ENCODE measurements at regions not wholly inside any gene's neighbourhood (a gene's known extent, or its start where the extent isn't known, plus 50 kb on each side); places are given as distances from the start of the nearest gene placed in this dataset.

DNA sequence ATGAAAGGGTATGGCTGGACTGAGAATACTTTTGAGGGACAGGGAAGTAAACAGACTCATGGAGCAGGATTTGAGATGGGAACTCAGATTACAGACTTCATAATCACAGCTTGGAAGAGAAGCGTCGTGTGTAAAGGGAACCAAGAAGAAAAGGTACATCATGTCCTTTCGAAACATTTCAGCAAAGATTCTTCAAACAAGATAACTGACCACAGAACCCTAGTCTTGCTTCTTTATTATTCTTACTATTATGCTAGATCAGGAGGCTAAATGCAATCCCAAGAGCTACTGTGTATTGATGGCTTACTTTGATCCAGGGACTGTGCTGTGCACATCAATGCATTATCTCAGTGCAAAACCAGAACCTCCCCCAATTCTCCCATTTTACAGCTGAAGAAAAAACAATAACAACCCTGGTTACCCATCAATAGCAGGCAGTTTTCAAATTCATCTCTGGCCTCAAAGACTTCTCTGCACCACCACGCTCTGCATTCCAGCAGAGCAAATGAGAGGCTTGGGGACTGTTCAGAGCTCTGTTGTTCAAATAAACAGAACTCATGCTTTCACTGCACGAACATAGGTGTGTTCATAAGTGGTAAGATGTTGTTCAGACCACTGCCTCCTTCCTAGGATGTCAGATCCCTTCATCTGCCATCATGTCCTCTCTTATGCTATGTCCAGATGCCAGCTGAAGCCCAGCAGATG, 104.8 kb upstream of the NAV2 start:
- TF ChIP-seq POLR2AphosphoS5 (IDR thresholded peaks at IDR 0.05; ENCODE audit: low read depth, low read length) (no peak), FOXP2 (optimal IDR thresholded peaks at IDR 0.05; ENCODE audit: borderline replicate concordance, extremely low read depth, extremely low read length, insufficient read depth) (no peak), TAF1 (IDR thresholded peaks at IDR 0.05; ENCODE audit: borderline replicate concordance, insufficient read depth, low read length) (no peak), SIN3A (IDR thresholded peaks at IDR 0.05; ENCODE audit: borderline replicate concordance, insufficient read depth, low read length) (no peak)
- TF ChIP-seq, protein P1, sequence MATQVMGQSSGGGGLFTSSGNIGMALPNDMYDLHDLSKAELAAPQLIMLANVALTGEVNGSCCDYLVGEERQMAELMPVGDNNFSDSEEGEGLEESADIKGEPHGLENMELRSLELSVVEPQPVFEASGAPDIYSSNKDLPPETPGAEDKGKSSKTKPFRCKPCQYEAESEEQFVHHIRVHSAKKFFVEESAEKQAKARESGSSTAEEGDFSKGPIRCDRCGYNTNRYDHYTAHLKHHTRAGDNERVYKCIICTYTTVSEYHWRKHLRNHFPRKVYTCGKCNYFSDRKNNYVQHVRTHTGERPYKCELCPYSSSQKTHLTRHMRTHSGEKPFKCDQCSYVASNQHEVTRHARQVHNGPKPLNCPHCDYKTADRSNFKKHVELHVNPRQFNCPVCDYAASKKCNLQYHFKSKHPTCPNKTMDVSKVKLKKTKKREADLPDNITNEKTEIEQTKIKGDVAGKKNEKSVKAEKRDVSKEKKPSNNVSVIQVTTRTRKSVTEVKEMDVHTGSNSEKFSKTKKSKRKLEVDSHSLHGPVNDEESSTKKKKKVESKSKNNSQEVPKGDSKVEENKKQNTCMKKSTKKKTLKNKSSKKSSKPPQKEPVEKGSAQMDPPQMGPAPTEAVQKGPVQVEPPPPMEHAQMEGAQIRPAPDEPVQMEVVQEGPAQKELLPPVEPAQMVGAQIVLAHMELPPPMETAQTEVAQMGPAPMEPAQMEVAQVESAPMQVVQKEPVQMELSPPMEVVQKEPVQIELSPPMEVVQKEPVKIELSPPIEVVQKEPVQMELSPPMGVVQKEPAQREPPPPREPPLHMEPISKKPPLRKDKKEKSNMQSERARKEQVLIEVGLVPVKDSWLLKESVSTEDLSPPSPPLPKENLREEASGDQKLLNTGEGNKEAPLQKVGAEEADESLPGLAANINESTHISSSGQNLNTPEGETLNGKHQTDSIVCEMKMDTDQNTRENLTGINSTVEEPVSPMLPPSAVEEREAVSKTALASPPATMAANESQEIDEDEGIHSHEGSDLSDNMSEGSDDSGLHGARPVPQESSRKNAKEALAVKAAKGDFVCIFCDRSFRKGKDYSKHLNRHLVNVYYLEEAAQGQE (IDR thresholded peaks at IDR 0.05; ENCODE audit: insufficient read depth in 1 of 2, low read depth in 2 of 2, low read length in 2 of 2) = no peak

DNA sequence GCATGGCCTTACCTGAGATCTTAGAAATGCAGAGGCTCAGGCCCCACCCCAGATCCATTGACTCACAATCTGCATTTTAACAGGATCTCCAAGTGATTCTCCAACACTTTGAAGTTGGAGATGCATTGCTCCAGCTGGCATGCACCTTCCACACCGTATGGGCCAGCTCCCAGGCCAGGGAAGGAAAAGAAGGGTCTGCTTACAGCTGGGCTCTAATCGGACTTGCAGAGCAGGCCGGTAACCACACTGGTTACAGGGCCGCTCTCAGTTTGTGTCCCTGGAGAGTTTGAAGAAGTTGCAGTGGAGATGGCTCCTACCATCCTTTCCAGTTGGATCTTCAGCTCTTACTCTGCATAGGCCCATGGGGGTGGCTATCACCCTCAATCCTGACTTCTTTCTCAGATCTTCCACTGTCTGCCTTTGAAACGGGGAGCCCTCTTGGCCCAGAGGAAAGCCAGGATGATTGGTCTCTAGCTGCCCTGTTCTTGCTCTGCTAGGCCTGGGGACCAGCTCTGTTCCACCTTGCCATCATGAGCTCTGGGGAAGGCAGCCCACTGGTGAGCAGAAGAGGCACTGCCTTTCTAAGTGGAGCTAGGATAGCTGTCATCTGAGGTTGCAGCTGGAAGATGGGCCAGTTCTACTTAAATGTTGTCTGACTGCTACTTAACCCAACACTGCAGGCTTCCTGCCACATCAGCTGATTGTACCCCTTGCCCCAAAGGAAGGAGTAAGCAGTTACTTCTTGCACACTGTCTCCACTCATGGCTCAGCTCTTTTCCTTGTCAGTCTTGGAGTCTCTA, 105.6 kb upstream of the NAV2 start:
- TF ChIP-seq POLR2AphosphoS5 (IDR thresholded peaks at IDR 0.05; ENCODE audit: low read depth, low read length) (no peak), SIN3A (IDR thresholded peaks at IDR 0.05; ENCODE audit: borderline replicate concordance, insufficient read depth, low read length) (no peak), TAF1 (IDR thresholded peaks at IDR 0.05; ENCODE audit: borderline replicate concordance, insufficient read depth, low read length) (no peak), FOXP2 (optimal IDR thresholded peaks at IDR 0.05; ENCODE audit: borderline replicate concordance, extremely low read depth, extremely low read length, insufficient read depth) (no peak)
- TF ChIP-seq, protein P1 (IDR thresholded peaks at IDR 0.05; ENCODE audit: insufficient read depth in 1 of 2, low read depth in 2 of 2, low read length in 2 of 2) = no peak

DNA sequence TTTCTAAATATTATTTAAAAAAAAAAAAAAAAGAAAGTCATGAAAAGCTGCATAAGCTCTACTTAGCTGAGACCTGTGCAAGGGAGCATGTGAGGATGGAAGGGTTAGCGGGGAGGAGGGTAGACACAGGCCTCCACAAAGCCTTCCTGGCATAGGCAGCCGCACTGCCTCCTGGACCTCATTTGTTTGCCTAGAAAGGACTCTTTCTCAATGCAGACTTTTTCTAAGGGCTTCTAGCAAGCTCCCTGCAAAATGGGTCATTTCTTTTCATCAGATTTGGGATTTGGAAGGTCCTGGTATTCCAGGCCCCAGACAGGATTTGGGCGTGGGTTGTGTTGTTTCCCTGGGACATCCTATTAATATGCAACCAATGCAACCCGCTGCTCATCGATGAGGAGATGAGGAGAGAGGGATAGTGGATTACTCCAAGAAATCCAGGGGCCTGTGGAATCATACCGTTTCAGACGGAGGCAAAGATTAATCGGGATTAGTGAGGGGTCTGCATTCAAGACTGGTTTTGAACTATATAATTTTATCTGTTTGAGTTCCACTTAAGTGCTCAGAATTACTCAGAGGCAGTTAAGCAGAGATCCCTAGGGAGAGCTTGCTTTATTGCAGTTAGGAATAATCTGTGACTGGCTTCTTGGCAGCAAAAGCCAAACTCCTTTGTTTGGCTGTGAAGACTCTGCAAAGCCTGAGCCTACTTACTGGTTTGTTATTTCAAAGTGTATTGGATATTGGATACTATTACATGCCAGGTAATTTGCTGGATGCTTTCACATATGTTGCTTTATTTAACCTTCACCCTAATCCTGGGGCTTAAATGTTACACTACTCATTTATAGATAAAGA, 106.9 kb upstream of the NAV2 start:
- no peak for TF ChIP-seq SIN3A (IDR thresholded peaks at IDR 0.05; ENCODE audit: borderline replicate concordance, insufficient read depth, low read length)
- no peak for TF ChIP-seq POLR2AphosphoS5 (IDR thresholded peaks at IDR 0.05; ENCODE audit: low read depth, low read length)
- TF ChIP-seq TAF1 (IDR thresholded peaks at IDR 0.05; ENCODE audit: borderline replicate concordance, insufficient read depth, low read length) = no peak
- TF ChIP-seq, protein P1 (IDR thresholded peaks at IDR 0.05; ENCODE audit: insufficient read depth in 1 of 2, low read depth in 2 of 2, low read length in 2 of 2) = no peak

DNA sequence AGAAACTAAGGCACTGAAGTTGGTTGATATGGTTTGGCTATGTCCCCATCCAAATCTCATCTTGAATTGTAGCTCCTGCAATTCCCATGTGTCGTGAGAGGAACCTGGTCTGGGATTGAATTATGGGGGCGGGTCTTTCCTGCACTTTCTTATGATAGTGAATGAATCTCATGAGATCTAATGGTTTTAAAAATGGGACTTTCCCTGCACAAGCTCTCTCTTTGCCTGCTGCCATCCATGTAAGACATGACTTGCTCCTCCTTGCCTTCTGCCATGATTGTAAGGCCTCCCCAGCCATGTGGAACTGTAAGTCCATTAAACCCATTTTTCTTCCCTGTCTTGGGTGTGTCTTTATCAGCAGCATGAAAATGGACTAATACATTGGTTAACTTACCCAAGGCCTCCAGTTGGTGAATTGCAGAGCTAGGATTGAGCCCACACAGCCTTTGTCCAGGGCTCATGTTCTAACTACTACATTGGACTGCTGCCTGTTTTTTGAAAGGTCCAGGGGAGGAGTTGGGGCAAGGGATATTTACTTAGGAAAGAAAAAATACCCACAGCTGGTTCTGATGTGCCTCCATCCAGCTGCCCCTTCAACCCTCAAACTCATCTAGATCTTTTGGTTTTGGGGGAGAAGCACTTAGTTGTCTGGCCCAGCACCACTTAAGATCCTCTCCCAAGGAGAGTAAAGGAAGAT, 107.8 kb upstream of the NAV2 start:
- TF ChIP-seq FOXP2 (optimal IDR thresholded peaks at IDR 0.05; ENCODE audit: borderline replicate concordance, extremely low read depth, extremely low read length, insufficient read depth) (no peak), SIN3A (IDR thresholded peaks at IDR 0.05; ENCODE audit: borderline replicate concordance, insufficient read depth, low read length) (no peak)

DNA sequence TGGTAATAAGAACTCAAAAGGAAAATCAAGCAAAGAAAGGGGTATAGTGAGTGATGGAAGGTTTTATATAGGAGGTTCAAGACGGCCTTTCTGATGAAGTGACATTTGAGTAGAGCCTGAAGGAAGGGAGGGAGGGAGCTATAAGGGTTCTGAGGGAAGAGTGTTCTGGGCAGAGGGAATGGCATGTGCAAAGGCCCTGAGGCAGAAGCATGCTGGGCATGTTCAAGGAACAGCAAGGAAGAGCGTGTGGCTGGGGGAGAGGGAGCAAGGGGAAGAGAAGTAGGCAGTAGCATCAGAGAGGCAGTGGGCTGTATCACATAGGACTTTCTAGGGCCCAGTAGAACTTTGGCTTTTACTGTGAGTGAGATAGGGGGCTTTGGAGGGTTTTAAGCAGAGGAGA, 108.9 kb upstream of the NAV2 start:
- TF ChIP-seq SIN3A (IDR thresholded peaks at IDR 0.05; ENCODE audit: borderline replicate concordance, insufficient read depth, low read length) (no peak), TAF1 (IDR thresholded peaks at IDR 0.05; ENCODE audit: borderline replicate concordance, insufficient read depth, low read length) (no peak), FOXP2 (optimal IDR thresholded peaks at IDR 0.05; ENCODE audit: borderline replicate concordance, extremely low read depth, extremely low read length, insufficient read depth) (no peak), POLR2AphosphoS5 (IDR thresholded peaks at IDR 0.05; ENCODE audit: low read depth, low read length) (no peak)
- TF ChIP-seq, protein P1 (IDR thresholded peaks at IDR 0.05; ENCODE audit: insufficient read depth in 1 of 2, low read depth in 2 of 2, low read length in 2 of 2) = no peak

Measured in PFSK-1 (cell line).